GM19023 (cell line): ENCODE measurements at regions not wholly inside any gene's neighbourhood (a gene's known extent, or its start where the extent isn't known, plus 50 kb on each side); places are given as distances from the start of the nearest gene placed in this dataset.

Experiments used
- ATAC-seq: cut with Tn5 transposase; IDR thresholded peaks from one replicate; pipeline ENCODE4 v1.9.1; 2021; ENCODE audit warnings: mild to moderate bottlenecking, moderate library complexity; ENCODE audit not compliant: unreplicated experiment

GRCh38 chr9:13378154-13378553, 98.7 kb upstream of the MPDZ start:
- ATAC-seq, result no peak

- no peak for ATAC-seq
These were observed 97.9 kb upstream of the MPDZ start for GRCh38 chr9:13377171-13377925.

- no peak for ATAC-seq
These were observed 93.0 kb upstream of the MPDZ start for GRCh38 chr9:13372510-13372909.

- ATAC-seq, result no peak
These were observed 89.9 kb upstream of the MPDZ start for GRCh38 chr9:13369431-13369830.

GRCh38 chr9:13367784-13368183, 88.3 kb upstream of the MPDZ start:
- no peak for ATAC-seq

- no peak for ATAC-seq
These were observed 84.9 kb upstream of the MPDZ start for GRCh38 chr9:13364271-13365000.

GRCh38 chr9:13361076-13361475, 81.6 kb upstream of the MPDZ start:
- no peak for ATAC-seq

GRCh38 chr9:13360188-13360587, 80.7 kb upstream of the MPDZ start:
- ATAC-seq, result no peak

GRCh38 chr9:13358128-13358527, 78.6 kb upstream of the MPDZ start:
- no peak for ATAC-seq

- ATAC-seq, result no peak
These were observed 75.2 kb upstream of the MPDZ start for GRCh38 chr9:13354733-13355132.

GRCh38 chr9:13352451-13352979, 73.0 kb upstream of the MPDZ start:
- no peak for ATAC-seq

GRCh38 chr9:13351778-13352386, 72.4 kb upstream of the MPDZ start:
- no peak for ATAC-seq

GRCh38 chr9:13332571-13332970, 53.1 kb upstream of the MPDZ start:
- no peak for ATAC-seq

GRCh38 chr9:13331320-13331719, 51.8 kb upstream of the MPDZ start:
- ATAC-seq, result no peak

- ATAC-seq, result no peak
These were observed 51.0 kb upstream of the MPDZ start for GRCh38 chr9:13330396-13331004.
